DOHH2 (cell line): ENCODE measurements at regions not wholly inside any gene's neighbourhood (a gene's known extent, or its start where the extent isn't known, plus 50 kb on each side); places are given as distances from the start of the nearest gene placed in this dataset.

Source experiments
- H3F3A ChIP-seq: fragments of 200-600 bp; sonication (generic), shearing (Covaris generic); 2 replicates; pipeline ENCODE4 v1.6.0; 2016; ENCODE audit warnings: antibody characterized with exemption, mild to moderate bottlenecking; ENCODE audit not compliant: control insufficient read depth, insufficient read depth
- H3K27ac ChIP-seq: fragments of 200-600 bp; sonication (generic); 2 replicates; pipeline ENCODE4 v1.5.1; 2014; ENCODE audit warnings: low read depth, mild to moderate bottlenecking, low read length, moderate library complexity
- H3K27me3 ChIP-seq: fragments of 200-600 bp; sonication (generic); 2 replicates; pipeline ENCODE4 v1.6.1; 2014; ENCODE audit warnings: mild to moderate bottlenecking, low read length, mixed read lengths; ENCODE audit not compliant: control insufficient read depth
- H3K36me3 ChIP-seq: fragments of 200-600 bp; sonication (generic); 2 replicates; pipeline ENCODE4 v1.6.1; 2014; ENCODE audit warnings: mild to moderate bottlenecking, low read length, moderate library complexity, mixed read lengths; ENCODE audit not compliant: control insufficient read depth
- H3K4me1 ChIP-seq: fragments of 200-600 bp; sonication (generic); 2 replicates; pipeline ENCODE4 v1.6.1; 2014; ENCODE audit warnings: mild to moderate bottlenecking, low read length, mixed read lengths; ENCODE audit not compliant: control insufficient read depth
- H3K4me2 ChIP-seq: fragments of 200-600 bp; sonication (generic); 2 replicates; pipeline ENCODE4 v1.6.0; 2014; ENCODE audit warnings: mild to moderate bottlenecking, low read length, moderate library complexity
- H3K4me3 ChIP-seq: fragments of 200-600 bp; sonication (generic); 2 replicates; pipeline ENCODE4 v1.5.1; 2014; ENCODE audit warnings: mild to moderate bottlenecking, low read length, mixed read lengths
- H3K79me2 ChIP-seq: fragments of 200-600 bp; sonication (generic); 2 replicates; pipeline ENCODE4 v1.6.1; 2014; ENCODE audit warnings: mild to moderate bottlenecking, low read length, mixed read lengths; ENCODE audit not compliant: control insufficient read depth
- H3K9me2 ChIP-seq: fragments of 200-600 bp; sonication (generic); replicated peaks from 2 replicates; pipeline ENCODE4 v1.6.1; 2014; ENCODE audit warnings: mild to moderate bottlenecking, low read length, mixed read lengths; ENCODE audit not compliant: control insufficient read depth
- H3K9me3 ChIP-seq: fragments of 200-600 bp; sonication (generic); 2 replicates; pipeline ENCODE4 v1.6.1; 2014; ENCODE audit warnings: antibody characterized with exemption, low read length, mixed read lengths; ENCODE audit not compliant: control insufficient read depth, insufficient read depth
- H4K20me1 ChIP-seq: fragments of 200-600 bp; sonication (generic); 2 replicates; pipeline ENCODE4 v1.6.0; 2014; ENCODE audit warnings: low read depth, mild to moderate bottlenecking, antibody characterized with exemption, low read length, moderate library complexity; ENCODE audit not compliant: control insufficient read depth, insufficient read depth
- CTCF ChIP-seq: fragments of 200-600 bp; sonication (generic); IDR thresholded peaks from one replicate; pipeline ENCODE4 v1.5.1; 2014; ENCODE audit warnings: antibody characterized with exemption, mild to moderate bottlenecking, low read depth, low read length; ENCODE audit not compliant: poor library complexity, severe bottlenecking
- EZH2phosphoT487 ChIP-seq: fragments of 200-600 bp; sonication (generic); IDR thresholded peaks from 2 replicates; pipeline ENCODE4 v1.6.1; 2017; ENCODE audit warnings: borderline replicate concordance, mild to moderate bottlenecking, antibody characterized with exemption, low read length, moderate library complexity, mixed read lengths

DNA sequence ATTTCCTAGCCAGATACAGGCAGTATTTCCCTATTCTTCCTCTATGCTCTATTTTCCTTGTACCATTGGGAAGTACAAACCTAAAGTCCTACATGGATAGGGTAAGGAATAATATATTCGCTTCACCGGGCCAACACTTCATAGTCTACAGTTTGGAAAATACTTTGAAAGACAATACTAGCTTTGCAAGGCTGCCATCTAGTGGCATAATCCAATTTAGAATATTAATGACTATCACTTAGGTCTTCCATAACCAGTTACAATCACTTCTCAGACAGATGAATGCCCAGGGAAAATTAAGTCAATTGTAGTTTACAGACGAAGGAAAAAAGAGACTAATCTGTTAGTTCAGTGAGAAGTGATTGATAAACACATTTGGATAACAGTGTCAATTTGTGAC lies 141.0 kb upstream of the FAM47C start:
- no peak for TF ChIP-seq EZH2phosphoT487
- peak; percentile 48 for TF ChIP-seq CTCF
- Histone ChIP-seq H3K4me3 (no peak overlapping the region), H3K27ac (no peak overlapping the region), H3K4me1 (no peaks in the 10 kb centered on the region), H4K20me1 (no peaks in the 10 kb centered on the region), H3K79me2 (no peaks in the 10 kb centered on the region), H3K36me3 (no peaks in the 10 kb centered on the region), H3K9me2 (no peaks in the 10 kb centered on the region), H3K4me2 (no peak overlapping the region), H3K27me3 (no peaks in the 10 kb centered on the region), H3K9me3 (no peaks in the 10 kb centered on the region), H3F3A (no peaks in the 10 kb centered on the region)

DNA sequence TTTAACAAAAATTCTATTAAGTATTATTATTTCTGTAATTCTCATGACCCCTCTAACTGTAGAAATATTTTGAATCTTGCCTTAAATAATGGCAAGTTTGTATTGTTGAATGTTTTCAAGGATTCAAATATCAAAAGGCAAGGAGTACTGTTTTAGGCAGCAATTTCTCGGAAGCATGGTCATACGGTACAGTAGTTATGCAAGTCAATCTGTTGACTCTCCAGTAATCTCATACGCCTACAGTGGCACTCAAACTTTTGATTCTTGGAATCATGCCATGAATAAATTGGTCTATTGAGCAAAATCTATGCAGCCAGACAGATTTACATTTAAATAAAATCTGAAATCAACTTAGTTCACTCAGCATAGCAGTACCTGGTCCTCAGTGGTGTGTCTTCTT lies 139.6 kb upstream of the FAM47C start:
- TF ChIP-seq EZH2phosphoT487 (no peak), CTCF (no peak)
- Histone ChIP-seq H3K27ac (no peak overlapping the region), H3K4me2 (no peak overlapping the region), H3K4me1 (no peaks in the 10 kb centered on the region), H3K36me3 (no peaks in the 10 kb centered on the region), H3K27me3 (no peaks in the 10 kb centered on the region), H3K9me2 (no peaks in the 10 kb centered on the region), H3K9me3 (no peaks in the 10 kb centered on the region), H3F3A (no peaks in the 10 kb centered on the region), H3K79me2 (no peaks in the 10 kb centered on the region), H4K20me1 (no peaks in the 10 kb centered on the region), H3K4me3 (no peak overlapping the region)

DNA sequence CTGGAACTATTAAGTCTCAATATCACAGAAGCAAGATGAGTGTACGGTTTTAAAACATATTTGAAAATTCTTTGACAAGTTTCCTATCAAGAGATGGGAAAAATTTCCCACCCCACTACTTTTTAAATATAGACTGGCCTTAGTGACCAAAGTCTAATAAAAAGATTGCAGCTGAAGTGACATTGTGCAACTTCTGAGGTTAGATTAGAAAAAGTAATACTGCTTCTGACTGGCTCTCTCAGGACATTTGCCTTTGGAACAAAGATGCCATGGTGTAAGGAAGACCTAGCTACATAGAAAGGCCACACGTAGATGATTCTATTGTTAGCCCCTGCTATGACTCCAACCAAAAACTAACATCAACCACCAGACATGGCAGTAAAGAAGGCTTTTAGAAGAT lies 138.7 kb upstream of the FAM47C start:
- no peak for TF ChIP-seq CTCF
- no peak for TF ChIP-seq EZH2phosphoT487
- H4K20me1 ChIP-seq: no peaks in the 10 kb centered on the region
- no peaks in the 10 kb centered on the region for H3K79me2 ChIP-seq
- H3K9me3 ChIP-seq: no peaks in the 10 kb centered on the region
- H3K27me3 ChIP-seq: no peaks in the 10 kb centered on the region
- H3K9me2 ChIP-seq: no peaks in the 10 kb centered on the region
- no peaks in the 10 kb centered on the region for H3F3A ChIP-seq
- no peak overlapping the region for H3K27ac ChIP-seq
- no peaks in the 10 kb centered on the region for H3K4me1 ChIP-seq
- no peak overlapping the region for H3K4me2 ChIP-seq
- no peaks in the 10 kb centered on the region for H3K36me3 ChIP-seq
- H3K4me3 ChIP-seq: no peak overlapping the region

DNA sequence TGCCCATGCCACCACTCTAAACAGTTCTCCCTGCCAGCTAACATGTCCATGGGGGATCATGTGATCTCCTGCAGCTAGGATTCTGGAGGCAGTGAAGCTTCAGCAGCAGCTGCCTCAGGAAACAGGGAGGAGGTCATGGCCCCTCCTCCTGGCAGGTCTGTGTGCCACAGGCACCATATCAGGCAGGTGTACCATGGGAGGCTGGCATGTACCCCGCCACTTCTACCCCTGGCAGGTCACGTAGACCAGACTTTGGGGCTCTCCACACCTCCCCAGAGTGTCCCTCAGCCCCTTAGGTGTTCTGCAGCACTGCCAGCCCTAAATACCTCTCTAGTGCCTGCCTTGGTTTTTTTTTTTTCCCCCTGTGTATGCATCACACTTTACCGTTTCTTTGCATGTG lies 110.5 kb upstream of the FAM47C start:
- Histone ChIP-seq H3K27me3 (no peaks in the 10 kb centered on the region), H3F3A (no peaks in the 10 kb centered on the region), H3K4me3 (no peak overlapping the region), H3K79me2 (no peaks in the 10 kb centered on the region), H3K27ac (no peak overlapping the region), H3K9me3 (no peaks in the 10 kb centered on the region), H4K20me1 (no peaks in the 10 kb centered on the region), H3K36me3 (no peaks in the 10 kb centered on the region), H3K4me1 (no peaks in the 10 kb centered on the region), H3K4me2 (no peak overlapping the region), H3K9me2 (no peaks in the 10 kb centered on the region)
- TF ChIP-seq EZH2phosphoT487 (no peak), CTCF (no peak)
